Stimulated activated CD4-positive, alpha-beta T cell treated with anti-CD3 and anti-CD28 coated beads, TNF-alpha, amount 100 ng/mL, for 4 hours (primary cell): ENCODE measurements at regions not wholly inside any gene's neighbourhood (a gene's known extent, or its start where the extent isn't known, plus 50 kb on each side); places are given as distances from the start of the nearest gene placed in this dataset.

Source experiments
- DNase-seq, 3 experiments: peaks; one replicate each; pipeline ENCODE4 v3.0.0-alpha.2; 2020; ENCODE audit warnings: low read depth in 3 of 3

DNA sequence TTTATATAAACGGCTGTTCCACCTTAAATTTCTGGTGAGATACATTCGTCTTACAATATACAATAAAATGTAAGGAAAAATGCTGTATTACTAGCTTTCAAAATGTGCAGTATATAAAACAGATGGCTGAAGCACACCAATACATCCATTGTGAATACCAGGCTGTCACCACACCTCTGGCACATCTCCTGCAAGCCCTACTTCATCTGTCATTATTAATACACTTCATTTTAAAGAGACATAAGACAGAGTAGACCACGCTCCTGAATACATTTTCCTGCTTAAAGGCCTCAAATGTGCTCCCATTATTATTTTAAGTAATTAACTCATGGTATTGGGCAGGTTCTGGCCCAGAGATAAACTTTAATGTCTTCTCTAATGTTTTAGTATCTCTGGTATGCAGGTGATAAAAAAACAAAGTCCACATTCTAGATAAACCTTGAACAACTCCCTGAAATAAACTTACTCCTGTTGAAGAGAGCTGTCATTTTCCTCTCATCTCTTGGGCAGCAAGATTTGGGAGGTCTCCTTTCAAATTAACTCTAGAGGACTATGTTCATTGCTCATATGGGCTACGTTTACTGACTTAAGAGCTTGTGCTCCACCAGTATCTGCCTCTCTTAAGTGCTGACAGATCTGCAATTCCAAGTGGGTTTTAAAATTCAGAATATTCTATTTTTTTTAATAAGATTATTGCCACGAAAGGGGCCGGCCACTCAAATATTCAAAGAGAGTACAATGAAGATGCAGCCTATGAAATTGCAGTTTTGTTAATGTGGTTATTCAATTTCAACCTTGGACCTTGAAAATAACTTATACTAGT is 396.5 kb upstream of the SEMA3D start:
- DNase-seq, result no peak

DNA sequence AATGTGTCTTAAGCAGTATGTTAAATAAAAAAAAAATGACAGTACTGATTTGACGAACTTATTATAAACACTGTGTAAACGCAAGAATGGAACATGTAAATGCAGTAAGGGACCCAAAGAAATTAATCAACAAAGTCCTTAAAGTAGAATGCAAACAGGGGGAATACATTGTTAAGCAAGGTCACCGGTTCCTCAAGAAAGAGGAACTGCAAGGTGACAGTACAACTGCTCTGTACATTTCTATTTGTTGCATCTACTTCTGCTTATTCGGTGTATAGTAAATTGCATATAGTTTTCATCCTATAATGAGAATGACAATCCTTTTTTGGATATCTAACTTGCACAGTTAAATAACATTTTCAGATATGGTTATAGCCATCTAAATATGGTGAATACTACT is 387.0 kb upstream of the SEMA3D start:
- DNase-seq, result no peak

DNA sequence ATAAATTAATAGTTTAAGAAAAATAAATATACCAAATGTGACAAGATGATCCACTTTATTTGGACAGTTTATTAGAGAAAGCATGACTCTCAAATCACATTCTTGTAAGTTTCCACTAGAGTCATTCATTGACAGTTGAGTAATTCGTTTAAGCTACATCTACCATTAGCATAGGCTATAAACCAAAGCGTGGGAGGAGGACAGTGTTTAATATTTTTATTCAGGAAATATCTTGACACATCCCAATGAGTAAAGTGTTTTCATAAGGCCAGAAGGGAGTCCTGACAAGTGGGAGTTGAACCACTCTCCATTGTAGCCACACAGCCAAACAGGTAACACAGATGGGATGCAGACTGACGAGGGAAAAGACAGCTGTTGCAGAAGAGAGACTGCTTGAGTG is 386.5 kb upstream of the SEMA3D start:
- no peak for DNase-seq

GRCh38 chr7:85570898-85571297 is 384.0 kb upstream of the SEMA3D start:
- DNase-seq, result no peak

DNA sequence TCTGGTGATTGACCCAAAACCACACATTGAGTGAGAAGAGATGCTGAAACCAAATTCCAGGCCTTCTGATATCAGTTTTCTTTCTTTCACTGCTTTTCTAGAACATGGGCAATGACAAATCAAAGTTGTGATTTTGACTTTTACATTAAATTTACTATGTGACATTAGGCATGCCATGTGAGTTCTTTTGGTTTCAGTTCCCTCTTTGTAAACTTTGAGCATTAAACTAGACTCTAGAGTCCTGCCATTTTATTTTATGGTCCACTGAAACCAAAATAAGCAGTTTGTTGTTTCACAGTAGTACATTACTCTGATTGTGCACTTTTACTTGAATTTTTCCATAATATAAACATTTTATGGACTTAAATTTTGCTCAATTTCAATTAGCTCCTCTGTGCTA is 381.1 kb upstream of the SEMA3D start:
- no peak for DNase-seq

GRCh38 chr7:85566095-85566794 is 379.4 kb upstream of the SEMA3D start:
- no peak for DNase-seq

DNA sequence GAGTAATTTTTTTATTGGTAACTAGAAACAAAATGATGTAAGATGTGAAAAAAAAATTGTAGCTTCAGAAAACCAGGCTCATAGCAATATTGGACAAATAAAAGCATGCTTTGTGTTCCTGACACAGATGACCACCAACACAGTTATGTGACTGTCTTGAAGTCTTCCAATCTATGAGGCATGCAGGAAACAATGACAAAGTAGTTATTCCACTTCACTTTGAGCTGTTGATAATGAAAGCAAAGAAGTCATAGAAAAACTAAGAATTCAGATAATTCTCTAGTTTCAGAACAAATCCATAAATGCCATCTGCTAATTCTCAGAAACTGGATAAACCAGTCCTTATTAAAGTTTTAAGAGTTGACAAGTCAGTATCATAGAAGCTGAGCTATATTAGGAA is 378.4 kb upstream of the SEMA3D start:
- DNase-seq, result no peak

- DNase-seq, result no peak
These were observed 378.0 kb upstream of the SEMA3D start for GRCh38 chr7:85564861-85565260.

- no peak for DNase-seq
These were observed 374.9 kb upstream of the SEMA3D start for GRCh38 chr7:85561706-85562105.

DNA sequence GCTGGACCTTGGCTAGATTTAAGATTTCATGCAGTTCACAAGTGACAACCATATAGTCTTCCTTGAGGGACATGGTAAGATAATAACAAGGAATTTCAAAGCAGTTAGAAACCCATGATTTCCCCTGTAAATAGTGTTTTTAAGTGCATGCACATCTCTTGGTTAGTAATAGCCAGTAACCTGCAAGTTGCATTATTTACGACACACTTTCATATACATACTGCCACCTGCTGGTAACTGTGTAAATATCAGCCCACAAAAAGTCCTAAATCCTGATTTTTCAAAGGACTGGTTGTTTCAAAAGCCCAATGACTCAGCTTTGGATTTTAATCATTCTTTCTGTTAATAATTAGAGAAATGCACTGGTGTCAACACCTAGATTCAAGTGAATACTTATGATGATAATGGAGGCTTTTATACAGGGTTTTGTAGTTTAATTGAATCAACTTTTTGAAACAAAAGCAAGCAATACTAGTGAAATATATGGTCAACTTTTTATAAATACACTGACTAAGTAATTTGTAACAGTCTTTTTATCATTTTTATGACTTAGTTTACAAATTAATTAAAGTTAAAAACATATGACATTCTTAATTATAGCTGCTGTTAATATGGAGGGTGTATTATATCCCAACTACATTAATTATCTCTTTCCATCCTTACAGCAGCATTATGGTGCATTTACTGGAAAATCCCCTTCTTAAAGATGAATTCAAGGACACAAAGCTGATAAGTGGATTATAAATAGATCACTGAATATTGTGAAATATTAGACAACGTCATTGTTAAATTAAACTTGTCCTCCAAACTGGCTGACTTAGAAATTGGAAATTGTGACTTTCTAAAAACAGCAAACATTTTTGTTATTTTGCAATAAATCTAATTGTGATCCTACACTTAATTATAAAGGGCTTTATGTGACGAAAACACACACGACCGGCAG is 367.7 kb upstream of the SEMA3D start:
- DNase-seq, result no peak

DNA sequence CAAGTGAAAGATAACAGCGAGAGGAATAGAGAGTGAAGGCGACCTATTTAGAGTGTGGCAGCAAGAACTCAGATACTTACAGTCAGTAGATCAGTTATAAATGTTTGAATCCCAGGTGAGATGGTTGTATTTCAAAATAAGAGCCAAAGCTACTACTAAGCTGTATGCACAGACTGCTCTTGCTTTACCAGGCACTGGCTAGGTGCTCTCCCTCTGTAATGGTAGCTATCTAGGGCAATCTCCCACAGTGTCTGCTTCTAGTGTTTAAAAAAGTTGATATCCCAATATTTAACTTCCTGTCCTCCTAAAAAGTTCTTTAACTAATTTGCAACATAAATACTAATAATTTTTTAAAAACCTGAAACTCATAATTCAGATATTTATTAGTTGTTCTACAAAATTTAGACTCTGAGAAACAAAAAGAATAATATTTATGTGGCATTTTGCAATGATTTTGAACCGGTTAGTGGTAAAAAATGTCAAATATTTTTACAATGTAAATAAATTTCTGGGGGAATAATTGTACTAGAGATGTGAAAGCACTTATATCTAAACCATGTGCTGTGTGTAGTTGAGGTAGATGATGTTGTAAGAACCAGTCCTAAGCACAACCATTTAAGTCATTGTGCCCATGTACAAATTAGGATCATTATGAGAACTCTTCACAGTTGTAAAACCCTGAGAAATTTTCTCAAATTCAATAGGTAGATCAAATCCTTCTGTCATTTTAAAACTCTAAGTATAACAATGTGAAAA is 349.3 kb upstream of the SEMA3D start:
- DNase-seq, result no peak

GRCh38 chr7:85529831-85530230 is 343.0 kb upstream of the SEMA3D start:
- no peak for DNase-seq

- no peak for DNase-seq
These were observed 342.3 kb upstream of the SEMA3D start for GRCh38 chr7:85529201-85529600.

DNA sequence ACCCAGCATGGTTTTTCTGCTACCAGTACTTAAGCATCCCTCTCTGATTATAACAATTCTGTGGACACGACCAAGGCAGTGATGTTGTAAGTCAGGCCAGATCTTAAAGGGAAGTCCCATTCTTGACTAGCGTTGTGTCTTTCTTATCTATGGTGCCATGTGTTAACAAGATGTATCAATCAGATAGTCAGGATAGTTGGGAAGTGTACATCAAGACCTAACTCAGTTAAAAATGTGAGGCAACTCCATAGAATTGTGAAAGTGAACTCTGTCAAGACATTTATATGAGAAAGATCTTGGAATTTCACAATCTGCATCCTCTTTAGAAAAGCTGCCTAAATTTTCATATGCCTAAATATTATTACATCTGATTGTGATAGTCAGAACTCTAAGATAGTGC is 341.7 kb upstream of the SEMA3D start:
- DNase-seq, result no peak

GRCh38 chr7:85525676-85526075 is 338.8 kb upstream of the SEMA3D start:
- DNase-seq, result no peak

- DNase-seq, result no peak
These were observed 335.2 kb upstream of the SEMA3D start for GRCh38 chr7:85522070-85522469.

DNA sequence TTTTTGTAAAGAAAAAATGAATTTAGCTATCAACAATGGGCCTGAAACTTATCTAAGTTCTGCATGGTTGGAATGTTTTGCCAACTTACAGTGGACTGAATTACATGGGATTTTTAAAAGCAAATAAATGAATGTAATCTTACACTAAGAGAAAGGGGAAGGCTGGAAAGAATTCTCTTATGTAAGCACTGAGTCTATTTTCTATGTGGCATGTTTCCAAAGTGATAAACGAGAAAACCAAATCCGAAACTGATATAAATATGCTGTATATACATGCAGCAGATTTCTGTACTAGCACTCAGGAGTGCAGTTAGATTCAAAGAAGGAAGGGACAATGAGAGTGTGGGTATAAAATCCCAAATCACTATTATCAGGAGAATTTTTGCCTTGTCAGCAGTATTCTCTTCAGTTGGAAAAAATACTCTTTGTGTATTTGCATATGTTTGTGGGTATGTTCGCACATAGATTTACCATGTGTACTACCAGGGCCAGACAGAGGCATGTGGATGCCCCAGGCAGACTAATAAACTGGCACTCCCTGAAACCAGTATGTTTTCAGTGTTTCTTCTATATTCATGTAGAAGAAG is 334.3 kb upstream of the SEMA3D start:
- DNase-seq, result no peak

DNA sequence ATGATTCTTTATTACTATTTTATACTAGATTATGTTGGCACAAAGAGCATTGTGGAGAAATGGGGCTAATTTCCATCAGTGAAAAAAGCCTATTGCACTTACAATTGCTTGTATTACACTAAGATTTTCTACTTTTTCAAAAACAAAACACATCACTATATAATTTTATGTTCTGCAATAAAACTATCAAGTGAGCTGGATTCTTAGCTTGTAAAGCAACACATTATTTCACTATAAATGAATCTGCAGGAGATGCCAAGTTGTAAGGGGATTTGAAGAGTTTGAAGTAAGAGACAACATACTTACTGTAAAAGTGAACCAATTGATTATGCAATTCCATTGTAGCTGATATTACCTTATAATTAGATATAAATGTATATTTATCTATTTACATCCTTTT is 333.3 kb upstream of the SEMA3D start:
- no peak for DNase-seq

DNA sequence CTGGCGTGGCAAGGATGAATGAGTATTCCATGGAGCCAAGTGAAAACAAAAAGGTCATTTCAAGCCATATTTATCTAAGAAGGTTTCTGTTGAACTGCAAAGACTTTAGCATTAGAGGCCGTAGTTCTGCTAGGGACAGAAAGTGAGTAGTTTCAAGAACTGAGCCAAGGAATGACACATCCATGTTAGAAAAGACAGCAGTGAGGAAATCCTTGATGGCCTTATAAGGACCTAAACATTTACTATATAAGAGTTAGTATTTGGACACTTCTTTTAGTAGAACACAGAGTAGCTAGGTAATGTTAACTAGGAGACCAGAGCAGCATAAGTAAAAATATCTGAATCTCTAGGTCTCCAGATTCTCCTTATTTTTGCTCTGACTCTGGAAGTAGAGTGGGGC is 329.8 kb upstream of the SEMA3D start:
- no peak for DNase-seq

GRCh38 chr7:85512790-85513189 is 325.9 kb upstream of the SEMA3D start:
- no peak for DNase-seq

DNA sequence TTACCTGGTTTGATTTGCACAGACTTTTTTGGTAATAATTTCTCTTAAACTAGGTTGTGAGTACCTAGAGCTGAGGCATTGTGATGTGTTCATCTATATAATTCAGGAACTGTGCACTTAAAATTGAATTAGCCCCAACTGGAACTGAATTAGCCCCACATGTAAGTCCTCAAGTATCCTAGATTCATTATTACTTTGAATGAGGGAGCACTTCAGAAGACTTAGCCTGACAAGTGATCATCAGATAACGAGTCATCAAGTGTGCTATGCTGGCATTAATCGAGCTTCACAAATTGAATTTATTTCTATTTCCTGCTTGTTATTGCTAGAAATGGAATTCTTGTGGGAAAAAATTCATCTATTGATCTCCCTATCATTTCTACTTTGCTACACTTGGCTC is 323.4 kb upstream of the SEMA3D start:
- DNase-seq, result no peak
